GM21526 (cell line): ENCODE measurements at regions not wholly inside any gene's neighbourhood (a gene's known extent, or its start where the extent isn't known, plus 50 kb on each side); places are given as distances from the start of the nearest gene placed in this dataset.
"Not testable (repeated sequence)": the region's sequence is repeated elsewhere in the genome, so short reads cannot be mapped to it uniquely, and the experiment has no call there.

Experiments used
- ATAC-seq: cut with Tn5 transposase; IDR thresholded peaks from one replicate; pipeline ENCODE4 v1.9.1; 2021; ENCODE audit warnings: moderate library complexity; ENCODE audit not compliant: unreplicated experiment, low FRiP score

DNA sequence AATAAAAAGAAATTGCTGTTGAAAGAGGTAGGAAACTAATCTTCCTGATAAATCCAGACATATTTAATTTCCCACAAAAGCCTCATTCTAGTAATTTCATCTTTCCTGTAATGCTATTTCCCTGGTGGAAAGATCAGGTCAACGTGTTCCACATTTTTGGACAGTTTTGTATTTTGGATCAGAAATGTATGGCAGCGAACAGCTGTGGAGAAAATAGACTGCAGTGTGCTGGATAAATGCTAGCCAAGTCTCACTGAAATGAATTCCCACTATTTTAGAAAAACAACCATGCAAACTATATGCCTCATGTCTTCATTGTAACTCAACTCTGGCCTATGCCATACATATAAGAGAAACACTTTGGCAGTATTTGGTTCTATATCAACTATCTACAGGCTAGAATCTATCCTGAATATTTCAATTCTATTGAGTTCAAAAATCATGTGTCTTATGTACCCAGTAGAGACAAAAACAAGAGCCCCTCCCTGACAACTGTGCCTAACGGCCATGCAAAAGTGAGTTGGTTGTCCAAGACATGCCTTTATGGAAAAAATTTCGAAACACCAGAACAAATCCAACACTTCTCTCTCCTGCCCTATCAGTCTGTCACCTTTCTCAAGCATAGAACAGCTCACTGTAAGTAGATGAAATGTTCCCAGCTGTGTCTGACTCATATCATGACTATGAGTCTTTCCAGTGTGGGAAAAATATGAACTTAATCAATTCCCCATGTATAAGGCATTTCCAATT, 191.3 kb upstream of the NREP start:
- no peak for ATAC-seq

DNA sequence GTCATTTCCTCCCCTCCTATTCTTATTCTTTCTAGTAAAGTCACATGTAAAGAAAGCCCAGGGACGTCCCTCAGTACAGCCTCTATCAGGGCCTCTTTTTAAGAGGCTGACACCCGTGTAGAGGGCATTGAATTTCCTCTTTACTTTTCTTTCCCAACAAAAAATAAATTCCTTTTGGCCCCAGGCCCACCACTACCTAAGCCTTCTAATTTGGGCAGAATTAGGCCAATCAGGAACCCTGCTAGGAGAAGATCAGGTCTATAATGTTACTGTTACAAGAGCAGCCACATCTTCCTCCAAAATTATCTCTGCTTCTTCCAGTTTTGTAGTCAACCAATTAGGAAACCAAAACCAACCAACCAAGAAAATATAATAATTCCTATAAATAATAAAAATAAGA, 189.6 kb upstream of the NREP start:
- no peak for ATAC-seq

- no peak for ATAC-seq
Measured at GRCh38 chr5:111945535-111945934, 188.5 kb upstream of the NREP start.

GRCh38 chr5:111942661-111943401, 185.8 kb upstream of the NREP start:
- ATAC-seq = no peak

DNA sequence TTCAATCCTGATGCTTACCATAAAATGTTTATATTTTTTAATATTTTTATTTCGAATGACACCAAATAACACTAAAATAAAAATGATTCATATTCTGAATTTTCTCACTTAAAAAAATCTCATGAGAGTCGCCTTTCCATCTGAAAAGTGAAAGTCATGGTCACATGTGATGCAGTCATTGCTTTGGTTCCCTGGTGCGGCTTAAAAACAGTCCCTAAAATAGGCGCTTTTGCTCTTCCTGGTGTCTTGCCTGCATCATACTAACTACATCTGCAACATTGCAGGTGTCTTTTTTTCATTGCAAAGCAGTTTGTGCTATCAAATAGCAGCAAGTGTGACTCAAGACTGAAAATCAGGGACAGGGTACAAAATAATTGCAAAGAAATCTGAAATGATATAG, 185.2 kb upstream of the NREP start:
- ATAC-seq = no peak

DNA sequence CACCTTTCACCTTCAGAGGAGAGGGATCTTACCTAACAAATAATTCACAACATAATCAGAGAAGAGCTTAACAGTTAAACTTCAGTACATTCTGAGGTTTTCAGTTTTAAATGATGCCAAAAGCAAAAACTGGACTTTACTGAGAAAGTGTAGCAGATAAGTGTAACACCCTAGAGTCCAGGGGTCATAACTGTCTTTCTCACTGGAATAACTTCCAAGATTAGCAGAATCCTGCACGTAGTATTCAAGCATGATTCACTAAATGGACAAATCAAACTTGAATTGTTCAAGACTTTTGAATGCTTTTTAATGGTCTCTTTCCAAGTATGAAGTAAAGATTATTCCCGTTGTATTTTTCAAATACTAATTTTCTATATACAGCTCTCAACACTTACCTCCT, 180.1 kb upstream of the NREP start:
- no peak for ATAC-seq

DNA sequence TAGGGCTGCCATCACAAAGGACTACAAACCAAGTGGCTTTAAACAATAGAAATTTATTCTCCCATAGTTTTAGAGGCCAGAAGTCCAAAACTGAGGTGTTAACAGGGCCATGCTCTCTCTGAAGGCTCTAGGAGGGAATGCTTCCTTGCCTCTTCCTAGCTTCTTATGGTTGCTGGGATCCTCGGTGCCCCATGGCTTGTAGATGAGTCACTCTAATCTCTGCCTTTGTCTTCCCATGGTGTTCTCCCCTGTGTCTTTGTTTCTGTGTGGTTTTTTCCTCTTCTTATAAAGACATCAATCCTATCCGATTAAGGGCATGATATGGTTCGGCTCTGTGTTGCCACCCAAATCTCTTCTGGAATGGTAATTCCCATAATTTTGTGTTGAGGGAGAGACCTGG, 178.8 kb upstream of the NREP start:
- ATAC-seq = no peak

GRCh38 chr5:111935009-111935408, 178.0 kb upstream of the NREP start:
- ATAC-seq = no peak

DNA sequence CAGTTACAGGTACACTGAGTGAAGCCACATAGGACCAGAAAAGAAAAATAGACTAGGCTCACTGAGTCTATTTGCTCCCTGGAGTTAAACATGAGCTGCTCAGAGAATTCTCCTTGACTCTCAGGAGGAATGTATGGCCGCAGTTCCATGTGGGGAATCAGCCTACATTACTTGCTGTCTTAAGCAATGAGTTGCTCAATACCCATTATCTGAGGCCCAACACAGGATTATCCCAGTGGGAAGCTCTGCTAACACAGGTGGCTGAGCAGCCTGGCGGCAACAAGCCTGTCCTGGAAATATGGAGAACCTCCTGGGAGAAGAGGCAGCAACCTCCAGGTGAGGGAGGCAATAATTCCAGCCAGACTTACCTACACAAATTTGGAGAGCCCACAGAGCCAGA, 177.5 kb upstream of the NREP start:
- ATAC-seq = no peak

GRCh38 chr5:111933086-111933485, 176.1 kb upstream of the NREP start:
- no peak for ATAC-seq

- no peak for ATAC-seq
Measured at GRCh38 chr5:111932628-111933027, 175.6 kb upstream of the NREP start.

- no peak for ATAC-seq
Measured at GRCh38 chr5:111932199-111932598, 175.2 kb upstream of the NREP start.

DNA sequence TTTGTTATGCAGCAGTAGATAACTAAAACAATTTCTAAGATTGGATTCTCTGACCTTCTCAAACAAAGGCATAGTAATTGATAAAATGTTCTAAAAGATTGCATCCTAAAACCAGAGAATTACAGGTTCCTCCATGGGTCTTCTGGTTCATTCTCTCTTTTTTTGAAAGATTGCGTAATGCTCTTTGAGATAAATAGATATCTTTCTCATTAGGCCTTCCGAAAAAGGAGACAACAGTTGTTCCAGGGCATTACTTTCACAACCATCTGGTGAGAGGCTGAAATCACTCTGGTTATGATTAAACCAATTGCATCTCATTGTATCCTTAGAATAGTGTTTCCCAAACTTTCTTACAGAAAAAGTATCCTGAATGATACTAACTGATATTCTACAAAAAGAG, 174.7 kb upstream of the NREP start:
- ATAC-seq = no peak

DNA sequence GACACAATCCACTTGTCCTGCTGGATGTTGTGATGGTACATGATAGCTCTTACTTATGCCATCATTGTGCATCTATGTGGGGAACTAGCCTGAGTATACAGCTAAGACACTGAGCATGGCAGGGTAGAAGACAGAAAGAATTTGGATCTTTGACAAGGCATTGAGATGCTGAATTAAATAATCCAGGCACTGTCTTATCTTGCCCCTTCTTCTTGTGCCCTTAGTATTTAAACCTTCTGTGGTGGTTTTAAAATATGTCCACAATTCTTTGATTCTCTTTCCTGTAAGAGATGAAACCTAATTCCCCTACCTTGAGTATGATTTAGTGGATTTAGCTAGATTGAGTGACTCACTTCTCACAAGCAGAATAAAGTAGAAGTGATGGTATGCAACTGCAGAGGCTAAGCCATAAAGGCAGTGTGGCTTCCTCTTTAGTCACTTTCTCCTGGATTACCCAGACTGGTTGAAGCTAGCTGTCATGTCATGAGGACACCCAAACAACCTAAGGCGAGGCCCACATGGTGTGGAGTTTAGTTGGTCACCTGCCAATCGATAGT, 174.0 kb upstream of the NREP start:
- no peak for ATAC-seq

DNA sequence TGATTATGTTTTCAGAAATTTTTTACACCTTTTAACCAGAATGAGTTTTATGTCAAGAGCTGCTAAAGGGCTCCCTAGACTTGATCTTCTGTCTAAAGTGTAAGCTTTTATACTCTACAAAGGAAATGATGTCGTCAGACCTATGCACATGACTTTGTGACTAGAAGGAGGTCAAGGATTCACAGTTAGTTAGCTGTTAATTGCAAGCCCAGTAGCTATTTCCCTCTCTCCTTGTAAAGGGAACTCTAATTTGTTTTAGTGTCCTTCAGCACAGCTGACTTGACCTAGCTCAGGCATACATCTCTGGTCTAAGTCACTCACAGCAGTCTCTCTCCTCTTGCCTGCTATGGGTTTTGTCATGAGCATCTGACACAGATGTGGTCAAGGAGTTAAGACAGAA, 173.5 kb upstream of the NREP start:
- no peak for ATAC-seq

DNA sequence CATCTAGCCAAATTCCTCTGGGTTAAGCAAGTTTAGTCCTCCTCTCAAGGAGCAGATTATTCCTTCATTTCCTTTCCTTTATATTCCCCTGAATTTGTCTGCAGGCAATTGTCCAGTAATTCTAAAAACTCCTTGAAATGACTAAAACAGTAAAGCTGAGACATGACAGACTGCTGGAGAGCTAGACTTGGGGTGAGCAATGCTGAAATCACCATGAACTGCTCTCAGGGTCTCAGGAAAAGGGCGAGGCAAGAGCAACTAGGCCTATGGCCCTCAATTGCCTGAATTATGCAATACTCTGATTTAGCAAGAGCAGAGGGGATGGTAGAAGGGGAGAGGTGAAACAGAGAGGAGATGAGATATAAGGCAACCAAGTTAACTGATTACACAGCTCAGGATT, 172.9 kb upstream of the NREP start:
- no peak for ATAC-seq

GRCh38 chr5:111929261-111929660, 172.3 kb upstream of the NREP start:
- ATAC-seq = no peak

DNA sequence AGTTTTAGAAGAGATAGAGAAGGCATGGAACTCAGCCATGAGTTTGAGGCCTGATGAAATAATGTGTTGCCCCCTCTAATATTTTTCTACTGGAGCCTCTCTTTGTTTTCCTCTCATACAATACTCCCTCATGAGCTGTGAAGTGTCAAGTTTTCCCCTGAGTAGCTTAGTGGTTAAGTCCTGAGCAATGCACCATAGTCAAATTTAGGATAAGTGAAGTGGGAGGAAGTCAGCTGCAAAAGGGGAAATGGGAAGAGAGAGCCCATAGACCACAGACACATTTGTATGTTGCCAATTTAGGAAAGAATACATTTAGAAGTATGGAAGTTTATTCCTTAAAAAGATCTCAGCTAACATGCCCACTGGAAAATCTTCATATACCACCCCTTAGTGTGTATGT, 171.5 kb upstream of the NREP start:
- ATAC-seq = no peak

DNA sequence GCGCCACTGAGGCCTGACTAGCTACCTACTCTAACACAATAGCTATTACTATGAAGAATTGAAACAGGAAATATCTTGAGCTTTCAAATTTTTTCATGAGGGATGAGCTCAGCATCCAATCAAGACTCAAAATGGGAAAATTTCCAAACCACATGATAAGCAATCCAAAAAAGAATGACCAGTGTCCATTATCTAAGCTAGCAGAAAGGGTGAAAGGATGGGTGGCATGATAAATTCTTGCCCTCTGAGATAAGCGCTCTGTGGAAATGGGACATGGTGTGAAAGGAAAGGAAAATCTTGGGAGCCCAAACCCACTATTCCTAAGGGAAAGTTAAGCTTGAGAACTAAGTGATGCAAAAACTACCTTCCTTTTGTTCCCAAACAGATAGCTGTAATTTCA, 170.2 kb upstream of the NREP start:
- no peak for ATAC-seq

- ATAC-seq = no peak
Measured at GRCh38 chr5:111926026-111926425, 169.0 kb upstream of the NREP start.

- ATAC-seq = no peak
Measured at GRCh38 chr5:111922344-111922743, 165.3 kb upstream of the NREP start.

DNA sequence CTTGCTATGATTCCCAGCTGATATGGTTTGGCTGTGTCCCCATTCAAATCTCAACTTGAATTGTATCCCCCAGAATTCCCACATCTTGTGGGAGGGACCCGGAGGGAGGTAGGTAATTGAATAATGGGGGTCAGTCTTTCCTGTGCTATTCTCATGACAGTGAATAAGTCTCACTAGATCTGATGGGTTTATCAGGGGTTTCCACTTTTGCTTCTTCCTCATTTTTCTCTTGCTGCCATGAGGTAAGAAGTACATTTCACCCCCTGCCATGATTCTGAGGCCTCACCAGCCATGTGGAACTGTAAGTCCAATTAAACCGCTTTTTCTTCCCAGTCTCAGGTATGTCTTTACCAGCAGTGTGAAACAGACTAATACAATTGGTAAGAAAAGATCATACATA, 164.7 kb upstream of the NREP start:
- ATAC-seq = not testable (repeated sequence)
